ENCODE measurements at regions not wholly inside any gene's neighbourhood (a gene's known extent, or its start where the extent isn't known, plus 50 kb on each side); places are given as distances from the start of the nearest gene placed in this dataset.

DNA sequence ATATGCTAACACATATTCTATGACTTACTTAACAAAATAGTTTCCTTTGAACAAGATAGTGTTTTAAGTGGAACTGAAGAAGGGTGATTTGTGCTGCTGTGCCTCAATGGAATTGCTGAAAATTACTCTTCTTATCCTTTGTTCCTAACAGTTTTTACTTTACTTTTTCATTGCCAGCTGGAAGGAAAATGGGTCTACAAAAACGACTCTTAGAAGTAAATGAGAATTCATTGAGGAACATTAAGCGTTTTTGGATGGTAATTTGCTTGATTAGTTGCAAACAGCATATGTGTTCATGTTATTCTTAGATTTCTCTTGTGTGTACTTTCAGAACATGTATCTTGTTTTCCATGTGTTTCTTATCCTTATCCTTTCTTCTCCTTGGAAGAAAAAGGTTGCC lies 170.4 kb upstream of the VEGFC start:
- TF ChIP-seq EZH2 (IDR thresholded peaks at IDR 0.05; ENCODE audit: borderline replicate concordance) = no peak
- TF ChIP-seq EZH2phosphoT487 (IDR thresholded peaks at IDR 0.05; ENCODE audit: low read depth, severe bottlenecking, unreplicated experiment) = no peak

Measured in hepatocyte (in vitro differentiated cells).